Endothelial cell of umbilical vein (primary cell): ENCODE measurements at regions not wholly inside any gene's neighbourhood (a gene's known extent, or its start where the extent isn't known, plus 50 kb on each side); places are given as distances from the start of the nearest gene placed in this dataset.
A peak's percentile ranks its signal among the peaks of the same experiment; 100 is the strongest.

Source experiments
- BruUV-seq: library from RNA; stranded (reverse); fragments of 400-500 nt; replicated peaks from 2 replicates; lab custom pipeline; 2021; lab: Mats Ljungman, UMichigan
- CTCF ChIA-PET: fragments of 300-600, 350-600 bp; sonication (Branson Sonifier 250); formaldehyde crosslinking; loops from one replicate; lab custom pipeline; 2021; ENCODE audit warnings: antibody characterized with exemption, inconsistent platforms; lab: Charles Lee
- POLR2A ChIA-PET: fragments of 300-600, 350-600 bp; sonication (Branson Sonifier 250); formaldehyde crosslinking; loops from one replicate; lab custom pipeline; 2021; ENCODE audit warnings: antibody characterized with exemption, inconsistent platforms; lab: Charles Lee
- DNase-seq: peaks from one replicate; pipeline ENCODE4 v3.0.0-alpha.2; 2011; ENCODE audit warnings: low read depth, low spot score
- FAIRE-seq: peaks from 2 replicates; lab custom pipeline; 2011; peaks lifted over from hg19 to GRCh38; lab: Jason Lieb, UNC
- H2AFZ ChIP-seq: 2 replicates; pipeline ENCODE4 v1.6.0; 2012; ENCODE audit warnings: low read depth, low read length, control low read depth, inconsistent platforms
- H3K27ac ChIP-seq: 2 replicates; pipeline ENCODE4 v1.5.1; 2011; ENCODE audit warnings: low read depth, mild to moderate bottlenecking, control low read depth, low read length, moderate library complexity; ENCODE audit not compliant: insufficient read depth
- H3K27me3 ChIP-seq, 2 experiments: 2 replicates each; pipeline versions ENCODE4 v1.6.0 to v1.6.1; 2011; ENCODE audit warnings: low read length in 2 of 2, mixed read lengths in 1 of 2; ENCODE audit not compliant: control insufficient read depth in 2 of 2, insufficient read depth in 2 of 2
- H3K36me3 ChIP-seq, 2 experiments: 2 replicates in 1 of 2; 3 replicates in 1 of 2; pipeline ENCODE4 v1.5.1; 2011; ENCODE audit warnings: low read length in 2 of 2, mild to moderate bottlenecking in 1 of 2, moderate library complexity in 1 of 2; ENCODE audit not compliant: control insufficient read depth in 2 of 2, insufficient read depth in 2 of 2; ENCODE audit errors: extremely low read depth in 1 of 2
- H3K4me1 ChIP-seq: 3 replicates; pipeline ENCODE4 v1.5.1; 2011; ENCODE audit warnings: mild to moderate bottlenecking, low read length; ENCODE audit not compliant: control insufficient read depth, insufficient read depth; ENCODE audit errors: extremely low read depth
- H3K4me2 ChIP-seq: 2 replicates; pipeline ENCODE4 v1.6.1; 2011; ENCODE audit warnings: low read length, control low read depth, mixed read lengths; ENCODE audit not compliant: insufficient read depth
- H3K4me3 ChIP-seq, 3 experiments: fragments of 200-600 bp in 1 of 3; sonication (generic), shearing (Covaris generic) in 1 of 3; replicated peaks in 1 of 3; 2 replicates each; pipeline ENCODE4 v1.5.1; 2011 to 2016; ENCODE audit warnings: control low read depth in 3 of 3, low read length in 3 of 3, mild to moderate bottlenecking in 2 of 3, inconsistent platforms in 1 of 3, low read depth in 1 of 3, moderate library complexity in 1 of 3; ENCODE audit not compliant: insufficient read depth in 1 of 3
- H3K79me2 ChIP-seq: 2 replicates; pipeline ENCODE4 v1.6.0; 2012; ENCODE audit warnings: low read length, inconsistent platforms; ENCODE audit not compliant: control insufficient read depth, insufficient read depth
- H3K9ac ChIP-seq: replicated peaks from 2 replicates; pipeline ENCODE3; 2011; ENCODE audit warnings: low read length, control low read depth; ENCODE audit not compliant: insufficient read depth; ENCODE audit errors: extremely low read depth
- H3K9me1 ChIP-seq: replicated peaks from 3 replicates; pipeline ENCODE4 v1.6.0; 2011; ENCODE audit warnings: mild to moderate bottlenecking, low read length; ENCODE audit not compliant: control insufficient read depth, insufficient read depth; ENCODE audit errors: extremely low read depth
- H3K9me3 ChIP-seq: replicated peaks from 2 replicates; pipeline ENCODE4 v1.5.1; 2012; ENCODE audit warnings: low read length, inconsistent platforms; ENCODE audit not compliant: control insufficient read depth, insufficient read depth
- H4K20me1 ChIP-seq: replicated peaks from 2 replicates; pipeline ENCODE3; 2011; ENCODE audit warnings: mild to moderate bottlenecking, low read length; ENCODE audit not compliant: control insufficient read depth, insufficient read depth; ENCODE audit errors: extremely low read depth
- CTCF ChIP-seq, 2 donors: IDR thresholded peaks; 1 replicate in 1 of 2; 2 replicates in 1 of 2; pipeline ENCODE4 v1.5.1; 2011; ENCODE audit warnings: low read length in 2 of 2, mild to moderate bottlenecking in 2 of 2, moderate library complexity in 2 of 2, control low read depth in 1 of 2, inconsistent platforms in 1 of 2, low read depth in 1 of 2; ENCODE audit not compliant: insufficient read depth in 1 of 2; ENCODE audit errors: extremely low read depth in 1 of 2
- EZH2 ChIP-seq: IDR thresholded peaks from 2 replicates; pipeline ENCODE4 v1.6.1; 2012; ENCODE audit warnings: borderline replicate concordance, low read depth, mild to moderate bottlenecking, moderate library complexity, low read length, inconsistent platforms; ENCODE audit not compliant: severe bottlenecking
- FOS ChIP-seq: IDR thresholded peaks from 2 replicates; pipeline ENCODE4 v1.6.1; 2011; ENCODE audit warnings: mild to moderate bottlenecking, low read length, moderate library complexity, borderline replicate concordance; ENCODE audit not compliant: insufficient read depth
- GATA2 ChIP-seq: IDR thresholded peaks from 2 replicates; pipeline ENCODE4 v1.7.0; 2011; ENCODE audit warnings: low read depth, mild to moderate bottlenecking, moderate library complexity, mixed read lengths, low read length; ENCODE audit not compliant: insufficient read length, insufficient read depth
- JUN ChIP-seq: IDR thresholded peaks from 2 replicates; pipeline ENCODE4 v1.6.1; 2011; ENCODE audit warnings: borderline replicate concordance, low read depth; ENCODE audit not compliant: insufficient read length, insufficient read depth
- MAX ChIP-seq: IDR thresholded peaks from 2 replicates; pipeline ENCODE4 v1.6.1; 2011; ENCODE audit not compliant: insufficient read depth, insufficient read length
- MYC ChIP-seq: IDR thresholded peaks from one replicate; pipeline ENCODE4 v1.6.1; 2011; ENCODE audit warnings: mild to moderate bottlenecking, low read depth, low read length
- POLR2A ChIP-seq: IDR thresholded peaks from 2 replicates; pipeline ENCODE4 v1.6.1; 2012; ENCODE audit warnings: low read depth, mild to moderate bottlenecking, control low read depth, low read length
- POLR2AphosphoS5 ChIP-seq: IDR thresholded peaks from 2 replicates; pipeline ENCODE4 v1.6.1; 2012; ENCODE audit warnings: low read depth, mild to moderate bottlenecking, control low read depth, low read length, moderate library complexity; ENCODE audit not compliant: insufficient read depth
- dilution Hi-C: fragments of 300-500 bp; cut with MboI; formaldehyde crosslinking; loops from one replicate; pipeline ENCODE4 v1.15.0; 2019; ENCODE audit warnings: low sequenced_read_pairs; ENCODE audit not compliant: extremely low pct_ligation_motif_present
- intact Hi-C: fragments of 100-400 bp; cut with micrococcal nuclease; formaldehyde crosslinking; loops from one replicate; pipeline ENCODE4 v1.10.0; 2022

- DNase-seq (no peak), FAIRE-seq (peak; percentile 37)
- intact Hi-C loops (loop anchor here (2.0 to 5.0 kb wide), 3 partner anchors 91 to 173 kb away; no protein-coding TSS in a partner anchor), dilution Hi-C loops (no loop called here)
- POLR2A ChIA-PET: no interaction called here
- Histone ChIP-seq H3K9ac (no peak overlapping the region), H4K20me1 (no peaks in the 10 kb centered on the region), H3K79me2 (no peaks in the 10 kb centered on the region), H3K27me3 (no peaks in the 10 kb centered on the region), H3K9me1 (no peaks in the 10 kb centered on the region), H3K4me2 (no peak overlapping the region), H2AFZ (no peak overlapping the region), H3K27ac (no peak overlapping the region), H3K4me1 (peaks cover 14% of the 10 kb centered on the region), H3K36me3 (no peaks in the 10 kb centered on the region), H3K9me3 (no peaks in the 10 kb centered on the region), H3K4me3 (no peak overlapping the region)
- no peak for TF ChIP-seq POLR2AphosphoS5
- no peak for TF ChIP-seq GATA2
- no peak for TF ChIP-seq FOS
- TF ChIP-seq CTCF (IDR thresholded peaks at IDR 0.05; ENCODE audit: extremely low read depth in 1 of 2, insufficient read depth in 1 of 2, low read depth in 1 of 2, low read length in 2 of 2): no peak
- no peak for TF ChIP-seq POLR2A
- TF ChIP-seq JUN: no peak
- TF ChIP-seq MAX: no peak
- no peak for TF ChIP-seq MYC
- TF ChIP-seq EZH2: no peak
- CTCF ChIA-PET: interaction anchor here (0.9 to 4.0 kb wide), 4 partner anchors 11 to 514 kb away, joined by 3 to 12 read pairs (median 4); no protein-coding TSS in a partner anchor
- BruUV-seq: no TSS peak
Measured at GRCh38 chr6:139883776-139884175, 509.3 kb upstream of the CITED2 start.
